Osteocyte (in vitro differentiated cells): ENCODE measurements at regions not wholly inside any gene's neighbourhood (a gene's known extent, or its start where the extent isn't known, plus 50 kb on each side); places are given as distances from the start of the nearest gene placed in this dataset.

Experiments
- DNase-seq: peaks from one replicate; pipeline ENCODE4 v3.0.0; 2021; ENCODE audit warnings: mixed read lengths; ENCODE audit not compliant: unreplicated experiment; ENCODE audit errors: extremely low spot score
- H3K27ac Mint-ChIP-seq: one replicate; pipeline ENCODE4 v1.8.0; 2021; ENCODE audit warnings: mild to moderate bottlenecking, mixed read lengths; ENCODE audit not compliant: unreplicated experiment
- H3K27me3 Mint-ChIP-seq: one replicate; pipeline ENCODE4 v1.8.0; 2021; ENCODE audit warnings: mixed read lengths; ENCODE audit not compliant: unreplicated experiment
- H3K36me3 Mint-ChIP-seq: one replicate; pipeline ENCODE4 v1.8.0; 2021; ENCODE audit warnings: mixed read lengths; ENCODE audit not compliant: unreplicated experiment
- H3K4me1 Mint-ChIP-seq: one replicate; pipeline ENCODE4 v1.8.0; 2021; ENCODE audit warnings: mixed read lengths; ENCODE audit not compliant: unreplicated experiment
- H3K4me3 Mint-ChIP-seq: one replicate; pipeline ENCODE4 v1.8.0; 2021; ENCODE audit warnings: mild to moderate bottlenecking, moderate library complexity, mixed read lengths; ENCODE audit not compliant: unreplicated experiment
- H3K9me3 Mint-ChIP-seq: one replicate; pipeline ENCODE4 v1.8.0; 2021; ENCODE audit warnings: mixed read lengths; ENCODE audit not compliant: unreplicated experiment
- CTCF ChIP-seq: fragments of 200-600 bp; sonication (generic); IDR thresholded peaks from 2 replicates; pipeline ENCODE4 v1.5.0; 2021; ENCODE audit warnings: antibody characterized with exemption, mild to moderate bottlenecking, moderate library complexity

- H3K27me3 Mint-ChIP-seq = no peaks in the 10 kb centered on the region
- no peak for DNase-seq
- no peak overlapping the region for H3K4me3 Mint-ChIP-seq
- no peak for TF ChIP-seq CTCF
- peaks cover 2% of the 10 kb centered on the region for H3K36me3 Mint-ChIP-seq
- no peaks in the 10 kb centered on the region for H3K9me3 Mint-ChIP-seq
- H3K27ac Mint-ChIP-seq = no peak overlapping the region
- H3K4me1 Mint-ChIP-seq = peaks cover 7% of the 10 kb centered on the region
Measured at GRCh38 chr4:123812066-123812390, 415.4 kb downstream of the SPRY1 start.

GRCh38 chr4:123813901-123814300, 417.3 kb downstream of the SPRY1 start:
- no peak for DNase-seq
- Mint-ChIP-seq H3K4me3 (no peak overlapping the region), H3K27me3 (no peaks in the 10 kb centered on the region), H3K4me1 (peaks cover 7% of the 10 kb centered on the region), H3K27ac (no peak overlapping the region), H3K9me3 (no peaks in the 10 kb centered on the region), H3K36me3 (peaks cover 2% of the 10 kb centered on the region)
- no peak for TF ChIP-seq CTCF

- Mint-ChIP-seq H3K4me1 (peaks cover 7% of the 10 kb centered on the region), H3K4me3 (no peak overlapping the region), H3K27me3 (no peaks in the 10 kb centered on the region), H3K27ac (no peak overlapping the region), H3K9me3 (no peaks in the 10 kb centered on the region), H3K36me3 (peaks cover 2% of the 10 kb centered on the region)
- no peak for TF ChIP-seq CTCF
- no peak for DNase-seq
Measured at GRCh38 chr4:123816462-123816861, 419.9 kb downstream of the SPRY1 start.

- Mint-ChIP-seq H3K4me1 (peaks cover 11% of the 10 kb centered on the region), H3K27me3 (no peaks in the 10 kb centered on the region), H3K4me3 (no peak overlapping the region), H3K27ac (no peak overlapping the region), H3K9me3 (no peaks in the 10 kb centered on the region), H3K36me3 (peaks cover 2% of the 10 kb centered on the region)
- no peak for DNase-seq
- no peak for TF ChIP-seq CTCF
Measured at GRCh38 chr4:123817025-123817688, 420.6 kb downstream of the SPRY1 start.

GRCh38 chr4:123819362-123820035, 422.9 kb downstream of the SPRY1 start:
- Mint-ChIP-seq H3K4me3 (no peak overlapping the region), H3K4me1 (peaks cover 26% of the 10 kb centered on the region), H3K27ac (no peak overlapping the region), H3K36me3 (no peaks in the 10 kb centered on the region), H3K27me3 (no peaks in the 10 kb centered on the region), H3K9me3 (no peaks in the 10 kb centered on the region)
- no peak for DNase-seq
- TF ChIP-seq CTCF = no peak
